Esophagus muscularis mucosa (tissue), 4 donors: ENCODE measurements at regions not wholly inside any gene's neighbourhood (a gene's known extent, or its start where the extent isn't known, plus 50 kb on each side); places are given as distances from the start of the nearest gene placed in this dataset.

Experiments used
- EP300 ChIP-seq: sonication (generic); formaldehyde crosslinking; IDR thresholded peaks from one replicate; pipeline ENCODE4 v1.6.1; 2017; ENCODE audit warnings: antibody characterized with exemption
- POLR2A ChIP-seq: fragments of 450-650 bp; IDR thresholded peaks from one replicate; pipeline ENCODE4 v1.6.1; 2017; ENCODE audit warnings: antibody characterized with exemption, moderate library complexity, mild to moderate bottlenecking, low read depth
- POLR2AphosphoS5 ChIP-seq, 2 donors: sonication (generic); formaldehyde crosslinking; IDR thresholded peaks; one replicate each; pipeline ENCODE4 v1.6.1; 2017; ENCODE audit warnings: antibody characterized with exemption in 2 of 2
- TF ChIP-seq, protein P1 (sequence below), 3 experiments: fragments of 200-600 bp in 2 of 3; fragments of 450-650 bp in 1 of 3; sonication (generic) in 2 of 3; IDR thresholded peaks; one replicate each; pipeline ENCODE4 v1.5.1; 2017 to 2019; ENCODE audit warnings: antibody characterized with exemption in 3 of 3, mild to moderate bottlenecking in 2 of 3, moderate library complexity in 1 of 3

DNA sequence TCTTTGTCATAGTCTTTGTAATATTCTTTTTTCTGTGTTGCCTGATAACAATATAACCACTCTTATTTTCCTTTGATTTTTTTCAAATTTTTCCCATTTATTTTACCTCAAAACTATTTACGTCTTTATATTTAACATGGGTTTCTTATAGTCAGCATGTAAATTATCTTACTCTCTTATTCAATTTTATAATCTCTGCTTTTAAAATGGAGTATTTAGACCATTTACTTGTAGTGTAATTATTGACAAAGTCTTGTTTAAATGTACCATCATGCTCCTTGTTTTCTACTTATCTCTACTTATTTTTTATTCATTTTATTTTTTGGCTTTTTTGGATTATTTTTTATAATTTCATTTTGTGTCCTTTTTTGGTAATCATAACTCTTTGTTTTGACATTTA, 476.5 kb upstream of the MAP3K7 start:
- TF ChIP-seq, protein P1, sequence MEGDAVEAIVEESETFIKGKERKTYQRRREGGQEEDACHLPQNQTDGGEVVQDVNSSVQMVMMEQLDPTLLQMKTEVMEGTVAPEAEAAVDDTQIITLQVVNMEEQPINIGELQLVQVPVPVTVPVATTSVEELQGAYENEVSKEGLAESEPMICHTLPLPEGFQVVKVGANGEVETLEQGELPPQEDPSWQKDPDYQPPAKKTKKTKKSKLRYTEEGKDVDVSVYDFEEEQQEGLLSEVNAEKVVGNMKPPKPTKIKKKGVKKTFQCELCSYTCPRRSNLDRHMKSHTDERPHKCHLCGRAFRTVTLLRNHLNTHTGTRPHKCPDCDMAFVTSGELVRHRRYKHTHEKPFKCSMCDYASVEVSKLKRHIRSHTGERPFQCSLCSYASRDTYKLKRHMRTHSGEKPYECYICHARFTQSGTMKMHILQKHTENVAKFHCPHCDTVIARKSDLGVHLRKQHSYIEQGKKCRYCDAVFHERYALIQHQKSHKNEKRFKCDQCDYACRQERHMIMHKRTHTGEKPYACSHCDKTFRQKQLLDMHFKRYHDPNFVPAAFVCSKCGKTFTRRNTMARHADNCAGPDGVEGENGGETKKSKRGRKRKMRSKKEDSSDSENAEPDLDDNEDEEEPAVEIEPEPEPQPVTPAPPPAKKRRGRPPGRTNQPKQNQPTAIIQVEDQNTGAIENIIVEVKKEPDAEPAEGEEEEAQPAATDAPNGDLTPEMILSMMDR (IDR thresholded peaks at IDR 0.05), result no peak
- TF ChIP-seq POLR2AphosphoS5 (IDR thresholded peaks at IDR 0.05) (no peak), POLR2A (no peak), EP300 (no peak)
